SIG-M5 (cell line): ENCODE measurements at regions not wholly inside any gene's neighbourhood (a gene's known extent, or its start where the extent isn't known, plus 50 kb on each side); places are given as distances from the start of the nearest gene placed in this dataset.
"Not testable (repeated sequence)": the region's sequence is repeated elsewhere in the genome, so short reads cannot be mapped to it uniquely, and the experiment has no call there.

Experiments used
- DNase-seq: peaks from one replicate; lab custom pipeline; 2025; lab: John Stamatoyannopoulos, UW

- DNase-seq, result no peak
Measured at GRCh38 chr5:17400724-17401469, 97.1 kb upstream of the TAF11L2 start.

- no peak for DNase-seq
Measured at GRCh38 chr5:17401470-17402288, 96.4 kb upstream of the TAF11L2 start.

- no peak for DNase-seq
Measured at GRCh38 chr5:17402289-17403121, 95.5 kb upstream of the TAF11L2 start.

- no peak for DNase-seq
Measured at GRCh38 chr5:17403695-17404490, 94.1 kb upstream of the TAF11L2 start.

- no peak for DNase-seq
Measured at GRCh38 chr5:17405976-17406375, 92.1 kb upstream of the TAF11L2 start.

- DNase-seq, result no peak
Measured at GRCh38 chr5:17406423-17406838, 91.6 kb upstream of the TAF11L2 start.

- DNase-seq, result peak; percentile 27
Measured at GRCh38 chr5:17411436-17412402, 86.3 kb upstream of the TAF11L2 start.

- no peak for DNase-seq
Measured at GRCh38 chr5:17412760-17413671, 85.0 kb upstream of the TAF11L2 start.

- DNase-seq, result no peak
Measured at GRCh38 chr5:17413691-17414090, 84.3 kb upstream of the TAF11L2 start.

- no peak for DNase-seq
Measured at GRCh38 chr5:17415321-17415758, 82.7 kb upstream of the TAF11L2 start.

GRCh38 chr5:17416374-17416773 is 81.7 kb upstream of the TAF11L2 start:
- DNase-seq, result not testable (repeated sequence)

- DNase-seq, result no peak
Measured at GRCh38 chr5:17424674-17425073, 73.4 kb upstream of the TAF11L2 start.

GRCh38 chr5:17425385-17426070 is 72.5 kb upstream of the TAF11L2 start:
- no peak for DNase-seq

GRCh38 chr5:17426104-17426749 is 71.8 kb upstream of the TAF11L2 start:
- DNase-seq, result no peak

GRCh38 chr5:17428176-17428800 is 69.7 kb upstream of the TAF11L2 start:
- DNase-seq, result no peak

GRCh38 chr5:17429353-17429752 is 68.7 kb upstream of the TAF11L2 start:
- no peak for DNase-seq

GRCh38 chr5:17430241-17430640 is 67.8 kb upstream of the TAF11L2 start:
- DNase-seq, result no peak
